ENCODE measurements at regions not wholly inside any gene's neighbourhood (a gene's known extent, or its start where the extent isn't known, plus 50 kb on each side); places are given as distances from the start of the nearest gene placed in this dataset.

DNA sequence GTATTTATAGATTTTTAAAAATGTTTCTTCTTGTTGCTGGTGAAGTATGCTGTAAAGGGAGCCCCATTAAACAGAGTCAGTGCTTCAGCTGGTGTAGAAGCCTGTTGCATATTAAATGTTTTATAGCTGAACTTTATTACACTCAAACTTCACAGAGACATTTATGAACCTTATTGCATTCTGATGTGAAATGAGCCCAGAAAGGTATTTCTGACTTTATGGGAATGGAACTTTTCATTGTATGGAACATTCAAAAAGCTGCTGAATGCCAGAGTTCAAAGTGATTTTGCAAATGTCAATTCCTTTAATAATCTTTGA is 329.3 kb upstream of the RASGRP1 start:
- Mint-ChIP-seq H3K27me3 (ENCODE audit: low read depth in 3 of 3) (peaks cover 0 to 2% (median 1%) of the 10 kb centered on the region in 3 donors), H3K36me3 (no peaks in the 10 kb centered on the region), H3K4me1 (no peaks in the 10 kb centered on the region), H3K4me3 (no peak overlapping the region), H3K27ac (no peak overlapping the region), H3K9me3 (peaks cover 0 to 3% (median 2%) of the 10 kb centered on the region in 7 donors)
- Histone ChIP-seq H3K9me3 (replicated peaks in 1 of 2; ENCODE audit: control insufficient read depth in 1 of 2, insufficient read depth in 1 of 2, low read length in 2 of 2) (no peaks in the 10 kb centered on the region), H3K4me3 (replicated peaks in 1 of 3; ENCODE audit: low read depth in 2 of 3, low read length in 3 of 3) (no peak overlapping the region), H2AFZ (ENCODE audit: insufficient read depth, low read depth, low read length, poor library complexity, severe bottlenecking) (no peak overlapping the region), H3K27me3 (ENCODE audit: control insufficient read depth in 2 of 2, insufficient read depth in 2 of 2, low read length in 2 of 2) (no peaks in the 10 kb centered on the region), H3K79me2 (ENCODE audit: insufficient read depth, low read length) (no peaks in the 10 kb centered on the region), H3K4me1 (ENCODE audit: control insufficient read depth in 1 of 2, insufficient read depth in 2 of 2, low read length in 2 of 2) (no peaks in the 10 kb centered on the region), H4K20me1 (ENCODE audit: insufficient read depth, low read length) (no peaks in the 10 kb centered on the region), H3K4me2 (replicated peaks; ENCODE audit: extremely low read depth, low read length, poor library complexity, severe bottlenecking) (no peak overlapping the region), H3K9ac (ENCODE audit: insufficient read depth, low read length, poor library complexity, severe bottlenecking) (no peak overlapping the region), H3K27ac (ENCODE audit: low read depth in 1 of 2, low read length in 2 of 2) (no peak overlapping the region), H3K36me3 (replicated peaks in 1 of 2; ENCODE audit: control insufficient read depth in 1 of 2, insufficient read depth in 2 of 2, low read length in 2 of 2) (no peaks in the 10 kb centered on the region)
- intact Hi-C loops (cut with micrococcal nuclease) = no loop called here
- no peak for DNase-seq
- TF ChIP-seq, protein P1, sequence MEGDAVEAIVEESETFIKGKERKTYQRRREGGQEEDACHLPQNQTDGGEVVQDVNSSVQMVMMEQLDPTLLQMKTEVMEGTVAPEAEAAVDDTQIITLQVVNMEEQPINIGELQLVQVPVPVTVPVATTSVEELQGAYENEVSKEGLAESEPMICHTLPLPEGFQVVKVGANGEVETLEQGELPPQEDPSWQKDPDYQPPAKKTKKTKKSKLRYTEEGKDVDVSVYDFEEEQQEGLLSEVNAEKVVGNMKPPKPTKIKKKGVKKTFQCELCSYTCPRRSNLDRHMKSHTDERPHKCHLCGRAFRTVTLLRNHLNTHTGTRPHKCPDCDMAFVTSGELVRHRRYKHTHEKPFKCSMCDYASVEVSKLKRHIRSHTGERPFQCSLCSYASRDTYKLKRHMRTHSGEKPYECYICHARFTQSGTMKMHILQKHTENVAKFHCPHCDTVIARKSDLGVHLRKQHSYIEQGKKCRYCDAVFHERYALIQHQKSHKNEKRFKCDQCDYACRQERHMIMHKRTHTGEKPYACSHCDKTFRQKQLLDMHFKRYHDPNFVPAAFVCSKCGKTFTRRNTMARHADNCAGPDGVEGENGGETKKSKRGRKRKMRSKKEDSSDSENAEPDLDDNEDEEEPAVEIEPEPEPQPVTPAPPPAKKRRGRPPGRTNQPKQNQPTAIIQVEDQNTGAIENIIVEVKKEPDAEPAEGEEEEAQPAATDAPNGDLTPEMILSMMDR (IDR thresholded peaks at IDR 0.05) = no peak

DNA sequence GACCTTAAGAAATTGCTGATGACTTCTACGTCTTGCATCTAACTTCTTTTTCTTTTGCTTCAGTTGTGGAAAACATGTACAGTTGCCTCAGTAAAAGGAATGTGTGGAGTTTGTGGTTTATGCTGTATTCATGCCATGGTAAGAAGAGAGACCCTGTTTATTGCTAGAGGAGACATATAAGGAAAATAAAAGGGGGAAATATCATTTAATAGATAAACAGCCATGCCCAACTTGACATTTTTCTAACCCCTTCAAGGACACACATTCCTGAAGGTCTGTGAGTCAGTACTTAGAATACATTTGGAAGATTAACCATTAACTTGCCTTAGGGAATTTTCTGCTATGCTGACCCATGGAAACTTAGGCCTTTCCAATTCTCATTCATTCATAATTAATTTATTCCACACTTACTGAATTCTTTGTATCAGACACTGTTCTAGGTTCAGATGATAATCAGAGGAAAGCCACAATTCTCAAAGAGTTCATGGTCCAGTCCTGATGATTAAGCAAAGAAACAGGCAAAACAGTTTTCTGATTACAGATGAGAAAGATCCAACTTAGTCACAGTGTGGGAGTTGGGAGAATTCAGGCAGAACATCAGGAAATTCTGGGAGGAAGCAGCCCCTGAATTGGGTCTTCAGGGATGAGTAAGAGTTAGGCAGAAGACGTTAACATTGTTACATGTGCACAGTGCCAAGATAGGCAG is 329.8 kb upstream of the RASGRP1 start:
- 83% methylated on average over 1 of the region's 2 CpGs for WGBS (ENCODE audit: insufficient coverage)
- no peak overlapping the region for H2AFZ ChIP-seq (ENCODE audit: insufficient read depth, low read depth, low read length, poor library complexity, severe bottlenecking)

More for the DNA sequence above, 329.8 kb upstream of the RASGRP1 start:
- Histone ChIP-seq H3K36me3 (replicated peaks in 1 of 2; ENCODE audit: control insufficient read depth in 1 of 2, insufficient read depth in 2 of 2, low read length in 2 of 2) (no peaks in the 10 kb centered on the region), H3K79me2 (ENCODE audit: insufficient read depth, low read length) (no peaks in the 10 kb centered on the region), H3K27ac (ENCODE audit: low read depth in 1 of 2, low read length in 2 of 2) (no peak overlapping the region), H3K9me3 (replicated peaks in 1 of 2; ENCODE audit: control insufficient read depth in 1 of 2, insufficient read depth in 1 of 2, low read length in 2 of 2) (no peaks in the 10 kb centered on the region), H3K4me1 (ENCODE audit: control insufficient read depth in 1 of 2, insufficient read depth in 2 of 2, low read length in 2 of 2) (no peaks in the 10 kb centered on the region), H4K20me1 (ENCODE audit: insufficient read depth, low read length) (no peaks in the 10 kb centered on the region), H3K4me3 (replicated peaks in 1 of 3; ENCODE audit: low read depth in 2 of 3, low read length in 3 of 3) (no peak overlapping the region), H3K27me3 (ENCODE audit: control insufficient read depth in 2 of 2, insufficient read depth in 2 of 2, low read length in 2 of 2) (no peaks in the 10 kb centered on the region), H3K4me2 (replicated peaks; ENCODE audit: extremely low read depth, low read length, poor library complexity, severe bottlenecking) (no peak overlapping the region), H3K9ac (ENCODE audit: insufficient read depth, low read length, poor library complexity, severe bottlenecking) (no peak overlapping the region)
- TF ChIP-seq, protein P1 (IDR thresholded peaks at IDR 0.05) = no peak
- Mint-ChIP-seq H3K4me1 (no peaks in the 10 kb centered on the region), H3K36me3 (no peaks in the 10 kb centered on the region), H3K27ac (no peak overlapping the region), H3K4me3 (no peak overlapping the region), H3K9me3 (peaks cover 0 to 3% (median 2%) of the 10 kb centered on the region in 7 donors), H3K27me3 (ENCODE audit: low read depth in 3 of 3) (peaks cover 0 to 2% (median 1%) of the 10 kb centered on the region in 3 donors)
- DNase-seq = no peak
- intact Hi-C loops (cut with micrococcal nuclease) = no loop called here
